ENCODE measurements at regions not wholly inside any gene's neighbourhood (a gene's known extent, or its start where the extent isn't known, plus 50 kb on each side); places are given as distances from the start of the nearest gene placed in this dataset.
"Not testable (repeated sequence)": the region's sequence is repeated elsewhere in the genome, so short reads cannot be mapped to it uniquely, and the experiment has no call there.

DNA sequence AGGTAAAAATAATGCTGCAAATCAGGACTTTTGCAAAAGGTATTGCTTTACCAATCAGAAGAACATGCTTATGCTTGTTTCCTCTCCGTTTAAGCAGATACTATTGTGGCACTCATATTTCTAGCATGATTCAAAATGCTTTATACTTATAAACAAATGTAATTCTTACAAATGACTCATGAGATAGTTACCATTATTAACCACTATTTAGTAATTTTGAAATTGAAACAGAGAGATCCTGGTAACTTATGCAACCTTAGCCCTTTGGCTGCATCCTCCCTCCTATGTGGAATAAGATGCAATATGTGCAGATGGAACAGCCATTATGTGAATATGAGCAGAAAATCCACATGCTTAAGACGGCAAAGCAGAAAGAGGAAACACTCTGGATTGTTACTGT lies 164.7 kb downstream of the PCDH18 start:
- H3K4me3 ChIP-seq (ENCODE audit: low read length), result no peak overlapping the region
- DNase-seq (ENCODE audit: low read depth), result no peak
- TF ChIP-seq, protein P1, sequence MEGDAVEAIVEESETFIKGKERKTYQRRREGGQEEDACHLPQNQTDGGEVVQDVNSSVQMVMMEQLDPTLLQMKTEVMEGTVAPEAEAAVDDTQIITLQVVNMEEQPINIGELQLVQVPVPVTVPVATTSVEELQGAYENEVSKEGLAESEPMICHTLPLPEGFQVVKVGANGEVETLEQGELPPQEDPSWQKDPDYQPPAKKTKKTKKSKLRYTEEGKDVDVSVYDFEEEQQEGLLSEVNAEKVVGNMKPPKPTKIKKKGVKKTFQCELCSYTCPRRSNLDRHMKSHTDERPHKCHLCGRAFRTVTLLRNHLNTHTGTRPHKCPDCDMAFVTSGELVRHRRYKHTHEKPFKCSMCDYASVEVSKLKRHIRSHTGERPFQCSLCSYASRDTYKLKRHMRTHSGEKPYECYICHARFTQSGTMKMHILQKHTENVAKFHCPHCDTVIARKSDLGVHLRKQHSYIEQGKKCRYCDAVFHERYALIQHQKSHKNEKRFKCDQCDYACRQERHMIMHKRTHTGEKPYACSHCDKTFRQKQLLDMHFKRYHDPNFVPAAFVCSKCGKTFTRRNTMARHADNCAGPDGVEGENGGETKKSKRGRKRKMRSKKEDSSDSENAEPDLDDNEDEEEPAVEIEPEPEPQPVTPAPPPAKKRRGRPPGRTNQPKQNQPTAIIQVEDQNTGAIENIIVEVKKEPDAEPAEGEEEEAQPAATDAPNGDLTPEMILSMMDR (conservative IDR thresholded peaks at IDR 0.05; ENCODE audit: low read depth, low read length), result no peak

DNA sequence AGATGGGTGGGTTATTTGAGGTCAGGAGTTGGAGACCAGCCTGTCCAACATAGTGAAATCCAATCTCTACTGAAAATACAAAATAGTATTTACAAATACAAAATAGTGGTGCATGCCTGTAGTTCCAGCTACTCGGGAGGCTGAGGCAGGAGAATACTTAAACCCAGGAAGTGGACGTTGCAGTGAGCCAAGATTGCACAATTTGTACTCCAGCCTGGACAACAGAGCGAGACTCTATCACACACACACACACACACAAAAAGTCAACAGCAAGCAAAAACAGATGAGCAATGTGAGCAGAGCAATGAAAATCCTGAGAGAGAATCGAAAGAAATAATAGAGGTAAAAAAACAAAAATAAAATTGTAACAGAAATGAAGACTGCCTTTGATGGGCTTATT lies 168.8 kb downstream of the PCDH18 start:
- no peak for DNase-seq (ENCODE audit: low read depth)
- H3K4me3 ChIP-seq (ENCODE audit: low read length), result no peak overlapping the region
- TF ChIP-seq, protein P1 (conservative IDR thresholded peaks at IDR 0.05; ENCODE audit: low read depth, low read length), result no peak

DNA sequence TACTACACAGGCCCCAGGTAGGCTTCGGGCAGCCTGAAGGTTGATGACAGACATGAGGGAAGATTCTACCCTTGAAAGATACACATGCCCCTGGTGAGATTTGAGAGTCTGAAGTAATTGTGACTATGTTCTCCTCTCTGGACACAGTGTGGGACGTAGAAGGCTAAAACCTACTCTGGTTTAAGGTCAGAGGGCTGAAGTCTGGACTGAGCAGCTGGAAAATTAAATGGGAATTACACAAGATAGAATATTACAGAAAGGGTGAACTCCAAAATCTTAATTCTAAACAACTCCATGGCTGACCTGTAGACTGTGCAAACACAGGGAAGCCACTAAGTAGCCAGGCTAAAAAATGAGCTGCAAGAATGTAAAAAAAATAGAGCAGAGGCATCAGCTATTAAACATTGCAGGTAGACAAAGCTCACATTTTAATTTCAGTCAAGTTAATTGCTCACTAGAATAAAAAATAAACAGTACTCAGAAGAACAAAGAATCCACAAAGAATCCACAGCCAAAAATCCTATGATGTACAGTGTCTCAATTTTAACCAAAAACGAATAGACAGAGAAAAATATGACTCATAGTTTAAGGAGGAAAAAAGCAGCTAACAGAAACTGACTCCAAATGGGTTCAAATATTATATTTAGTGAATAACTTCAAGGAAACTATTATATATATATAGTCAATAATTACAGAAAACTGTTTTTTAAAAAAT lies 170.4 kb downstream of the PCDH18 start:
- H3K4me3 ChIP-seq (ENCODE audit: low read length), result no peak overlapping the region

DNA sequence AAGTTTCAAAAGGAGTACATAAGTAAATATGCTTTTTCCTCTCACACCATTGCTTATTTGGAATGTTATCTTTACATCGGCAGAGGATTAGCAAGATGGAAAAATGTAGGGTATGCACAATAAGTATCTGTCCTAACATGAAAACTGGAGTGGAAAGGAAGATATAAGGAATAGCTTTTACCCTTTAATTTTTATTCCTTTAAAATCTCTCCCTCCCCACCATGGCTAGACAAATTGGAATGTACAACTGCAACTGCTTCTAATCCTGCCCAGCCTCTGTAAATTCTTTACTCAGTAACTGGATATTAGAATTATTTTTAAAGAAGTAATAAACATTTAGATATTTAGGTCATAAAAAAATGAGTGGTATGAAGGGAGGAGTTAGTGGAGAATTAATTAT lies 171.5 kb downstream of the PCDH18 start:
- no peak overlapping the region for H3K4me3 ChIP-seq (ENCODE audit: low read length)
- DNase-seq (ENCODE audit: low read depth), result peak; percentile 58
- TF ChIP-seq, protein P1 (conservative IDR thresholded peaks at IDR 0.05; ENCODE audit: low read depth, low read length), result no peak

More for the DNA sequence above, 170.4 kb downstream of the PCDH18 start:
- DNase-seq (ENCODE audit: low read depth), result no peak
- TF ChIP-seq, protein P1 (conservative IDR thresholded peaks at IDR 0.05; ENCODE audit: low read depth, low read length), result no peak

DNA sequence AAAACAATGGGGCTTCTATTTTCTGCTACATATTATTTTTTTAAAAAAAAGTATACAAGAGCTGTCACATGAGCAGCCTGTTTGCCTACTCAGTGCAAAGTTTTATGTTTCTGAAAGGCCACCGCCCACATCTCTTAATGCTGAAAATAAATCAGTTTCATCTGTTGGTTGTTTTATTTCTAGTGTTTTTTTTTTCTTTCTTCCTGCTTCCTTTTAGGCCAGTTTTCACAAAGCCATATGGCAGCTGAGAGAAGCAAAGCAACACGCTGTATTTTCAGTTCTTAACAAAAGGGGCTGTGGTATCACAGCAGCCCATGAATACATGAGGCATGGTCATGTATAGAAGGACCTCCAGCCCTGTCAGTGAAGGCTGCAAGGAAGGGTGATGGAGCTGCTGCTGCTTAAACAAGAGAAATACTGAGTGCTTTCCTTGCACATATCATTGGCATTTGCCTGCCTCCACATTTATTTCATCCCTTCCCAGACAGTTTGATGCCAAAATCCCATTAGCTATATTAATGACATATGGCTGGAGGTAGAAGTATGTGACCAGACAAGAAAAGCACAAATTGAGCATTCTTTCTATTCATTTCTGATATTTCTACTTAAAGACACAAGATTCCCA lies 172.5 kb downstream of the PCDH18 start:
- peak; percentile 60 for DNase-seq (ENCODE audit: low read depth)
- TF ChIP-seq, protein P1 (conservative IDR thresholded peaks at IDR 0.05; ENCODE audit: low read depth, low read length), result no peak

DNA sequence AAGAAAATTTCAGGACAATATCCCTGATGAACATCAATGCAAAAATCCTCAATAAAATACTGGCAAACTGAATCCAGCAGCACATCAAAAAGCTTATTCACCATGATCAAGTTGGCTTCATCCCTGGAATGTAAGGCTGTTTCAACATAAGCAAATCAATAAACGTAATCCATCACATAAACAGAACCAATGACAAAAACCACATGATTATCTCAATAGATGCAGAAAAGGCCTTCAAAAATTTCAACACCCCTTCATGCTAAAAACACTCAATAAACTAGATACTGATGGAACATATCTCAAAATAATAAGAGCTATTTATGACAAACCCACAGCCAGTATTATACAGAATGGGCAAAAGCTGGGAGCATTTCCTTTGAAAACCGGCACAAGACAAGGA lies 177.7 kb downstream of the PCDH18 start:
- H3K4me3 ChIP-seq (ENCODE audit: low read length); DNase-seq (ENCODE audit: low read depth): not testable (repeated sequence)

More for the DNA sequence above, 172.5 kb downstream of the PCDH18 start:
- no peak overlapping the region for H3K4me3 ChIP-seq (ENCODE audit: low read length)

DNA sequence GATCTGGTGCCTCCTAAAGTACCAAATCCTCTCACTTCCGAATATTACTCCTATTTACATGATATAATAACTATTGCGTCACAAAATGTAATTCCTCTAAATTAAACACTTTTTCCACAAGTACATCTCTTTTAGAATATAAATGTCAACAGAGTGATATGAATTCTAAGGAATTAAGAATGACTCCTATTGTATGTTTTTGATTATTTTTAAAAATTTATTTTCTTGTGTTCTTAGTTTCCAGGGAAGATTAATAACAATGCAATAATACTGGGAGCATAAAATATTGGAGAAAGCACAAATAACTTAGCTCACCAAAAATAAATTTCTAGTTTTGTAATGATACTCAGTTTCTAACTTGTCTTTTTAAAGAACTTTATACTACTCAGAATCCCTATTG lies 184.9 kb downstream of the PCDH18 start:
- no peak for DNase-seq (ENCODE audit: low read depth)
- no peak overlapping the region for H3K4me3 ChIP-seq (ENCODE audit: low read length)
- TF ChIP-seq, protein P1 (conservative IDR thresholded peaks at IDR 0.05; ENCODE audit: low read depth, low read length), result no peak
